GM18508 (cell line): ENCODE measurements at regions not wholly inside any gene's neighbourhood (a gene's known extent, or its start where the extent isn't known, plus 50 kb on each side); places are given as distances from the start of the nearest gene placed in this dataset.
"Not testable (repeated sequence)": the region's sequence is repeated elsewhere in the genome, so short reads cannot be mapped to it uniquely, and the experiment has no call there.

ENCODE experiments used
- ATAC-seq: cut with Tn5 transposase; IDR thresholded peaks from one replicate; pipeline ENCODE4 v1.9.1; 2021; ENCODE audit warnings: moderate number of reproducible peaks; ENCODE audit not compliant: insufficient read depth, unreplicated experiment

DNA sequence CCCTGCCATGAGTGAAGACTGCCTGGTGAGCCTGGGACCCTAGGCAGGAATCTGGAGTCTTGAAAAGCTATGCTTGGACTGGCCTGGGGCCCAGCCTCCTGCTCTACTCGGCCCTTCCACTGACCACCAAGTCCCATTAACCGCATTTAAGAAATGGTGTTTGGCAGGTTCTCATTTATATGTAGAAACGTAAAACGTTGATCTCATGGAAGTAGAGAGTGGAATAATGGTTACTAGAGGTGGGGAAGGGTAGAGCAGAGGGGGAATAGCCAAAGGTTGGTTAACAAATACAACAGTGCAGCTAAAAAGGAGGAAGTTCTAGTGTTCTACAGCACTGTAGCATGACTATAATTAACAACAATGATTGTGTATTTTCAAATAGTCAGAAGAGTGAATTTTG, 72.9 kb upstream of the EED start:
- ATAC-seq: no peak

DNA sequence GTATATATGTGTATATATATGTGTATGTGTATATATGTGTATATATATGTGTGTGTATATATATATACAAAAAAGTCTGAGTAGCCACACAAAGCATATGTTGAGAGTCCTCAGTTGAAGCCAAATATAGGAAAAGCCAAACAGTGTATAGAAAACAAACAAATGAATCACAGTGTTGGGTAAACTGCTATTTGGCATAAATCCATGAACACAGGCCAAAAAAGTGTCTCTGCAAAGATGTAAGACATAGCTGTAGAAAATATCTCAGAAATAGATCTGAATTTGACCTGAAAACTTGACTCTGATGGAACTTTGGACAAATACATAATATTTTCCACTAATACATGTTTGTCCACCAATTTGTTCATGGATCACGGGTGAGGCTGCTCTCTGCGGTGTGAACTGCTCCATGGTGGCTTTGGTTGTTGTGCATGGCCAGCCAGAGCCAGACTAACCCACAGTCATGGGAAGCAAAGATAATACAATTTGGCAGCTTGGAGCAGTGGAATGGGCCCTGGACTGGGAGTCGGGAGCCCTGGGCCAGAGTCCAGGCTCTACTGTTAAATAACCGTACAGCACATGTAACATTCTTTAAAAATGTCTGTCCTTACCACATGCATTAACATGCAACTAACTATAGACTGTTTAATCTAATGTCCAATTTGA, 76.9 kb upstream of the EED start:
- no peak for ATAC-seq

DNA sequence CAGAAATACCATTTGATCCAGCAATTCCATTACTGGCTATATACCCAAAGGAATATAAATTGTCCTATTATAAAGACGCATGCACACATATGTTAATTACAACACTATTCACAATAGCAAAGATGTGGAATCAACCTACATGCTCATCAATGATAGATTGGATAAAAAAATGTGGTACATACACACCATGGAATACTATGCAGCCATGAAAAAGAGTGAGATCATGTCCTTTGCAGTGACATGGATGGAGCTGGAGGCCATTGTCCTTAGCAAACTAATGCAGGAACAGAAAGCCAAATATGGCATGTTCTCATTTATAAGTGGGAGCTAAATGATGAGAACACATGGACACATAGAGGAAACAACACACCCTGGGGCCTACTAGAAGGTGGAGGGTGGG, 78.3 kb upstream of the EED start:
- ATAC-seq: not testable (repeated sequence)

DNA sequence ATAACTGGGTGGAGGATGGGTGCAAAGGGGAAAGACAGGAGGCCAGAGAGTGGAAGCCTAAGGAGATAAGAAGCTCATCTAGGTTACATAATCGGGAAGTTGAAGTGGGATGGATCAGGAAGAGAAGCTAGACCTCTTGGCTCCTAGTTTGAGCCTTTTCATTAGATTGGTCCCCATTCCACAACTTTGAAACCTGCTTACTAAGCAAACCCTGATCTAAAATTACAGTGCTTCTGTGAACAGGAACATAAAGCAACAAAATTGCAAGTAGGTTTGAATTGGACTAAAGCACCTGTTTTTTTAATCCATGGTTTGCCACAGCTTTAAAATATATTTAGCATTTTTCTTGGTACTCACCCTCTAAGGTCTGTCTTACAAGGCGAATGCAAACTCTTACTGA, 80.4 kb upstream of the EED start:
- ATAC-seq: no peak

DNA sequence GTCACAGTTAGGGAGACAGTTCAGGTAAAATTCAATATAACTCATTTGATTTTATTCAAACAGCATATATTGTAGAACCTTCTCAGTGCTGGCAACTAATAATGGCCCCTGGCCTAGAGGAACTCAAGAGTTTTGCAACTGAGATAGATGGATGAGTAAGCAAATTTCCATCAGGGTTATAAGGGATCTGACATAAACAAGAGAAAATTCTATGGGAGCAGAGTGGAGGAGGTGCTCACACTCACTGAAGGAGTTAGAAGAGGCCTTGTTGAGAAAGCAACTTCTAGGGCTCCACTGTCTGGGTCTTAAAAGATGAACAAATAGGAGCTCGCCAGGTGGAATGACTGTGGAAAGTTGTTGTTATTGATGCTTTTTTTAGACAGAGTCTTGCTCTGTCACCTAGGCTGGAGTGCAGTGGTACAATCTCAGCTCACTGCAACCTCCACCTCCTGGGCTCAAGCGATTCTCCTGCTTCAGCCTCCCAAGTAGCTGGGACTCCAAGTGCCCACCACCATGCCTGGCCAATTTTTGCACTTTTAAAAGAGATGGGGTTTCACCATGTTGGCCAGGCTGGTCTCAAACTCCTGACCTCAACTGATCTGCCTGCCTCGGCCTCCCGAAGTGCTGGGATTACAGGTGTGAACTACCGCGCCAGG, 81.2 kb upstream of the EED start:
- not testable (repeated sequence) for ATAC-seq

DNA sequence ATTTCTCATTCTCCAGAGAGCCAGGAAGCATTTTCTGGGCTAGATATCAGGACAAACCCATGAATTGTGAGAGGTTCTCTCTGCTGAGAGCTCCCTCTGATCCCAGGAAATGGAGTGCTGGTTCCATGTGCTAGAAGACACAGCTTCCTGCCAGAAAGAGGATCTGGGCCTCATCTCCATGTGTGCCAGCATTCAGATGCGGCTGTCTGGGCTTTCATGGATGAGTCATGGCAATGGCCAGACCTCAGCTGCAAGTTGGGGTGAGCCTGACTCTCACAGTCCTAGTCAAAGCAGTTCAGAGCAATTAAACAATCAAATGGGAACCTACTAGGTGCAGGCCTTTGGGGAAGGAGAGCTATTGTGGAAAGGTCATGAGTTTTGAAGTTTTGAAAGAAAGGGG, 82.3 kb upstream of the EED start:
- ATAC-seq: no peak

DNA sequence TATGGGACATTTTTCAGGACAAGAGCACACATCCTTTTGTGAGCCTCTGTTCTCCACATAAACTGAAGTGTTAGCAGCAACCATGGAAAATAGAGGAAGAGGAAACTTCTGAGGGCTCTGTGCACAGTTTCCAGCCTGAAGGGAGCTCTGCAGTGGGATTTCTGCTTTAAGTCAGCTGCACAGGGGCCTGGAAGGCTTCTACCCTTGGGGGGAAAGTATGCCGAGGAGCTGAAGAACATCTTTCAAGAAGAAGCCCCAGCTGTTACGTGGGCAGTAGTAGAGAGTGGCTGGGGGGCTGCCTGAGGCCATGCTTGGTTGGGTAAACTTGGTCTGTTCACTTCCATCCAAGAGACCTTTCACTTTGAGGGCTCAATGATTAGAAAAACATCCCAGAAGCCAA, 82.7 kb upstream of the EED start:
- no peak for ATAC-seq

DNA sequence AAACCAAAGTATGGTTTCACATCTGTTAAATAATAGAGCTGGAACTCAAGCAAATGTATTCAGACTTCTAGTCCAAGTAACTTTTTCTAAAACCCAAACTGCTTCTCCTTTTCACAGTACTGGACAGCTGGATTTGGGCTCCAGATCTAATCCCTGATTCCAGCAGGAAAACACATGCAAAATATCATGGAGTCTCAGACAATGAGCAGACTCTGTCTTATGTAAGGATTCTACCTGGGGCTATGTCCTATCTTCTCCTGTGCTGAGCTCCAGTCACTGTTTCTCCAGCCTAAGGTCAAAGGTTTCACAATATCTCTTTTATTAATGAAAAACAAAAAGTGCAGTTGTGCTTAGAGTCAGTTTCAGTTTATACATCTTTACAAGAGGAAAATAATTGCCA, 83.2 kb upstream of the EED start:
- ATAC-seq: no peak

DNA sequence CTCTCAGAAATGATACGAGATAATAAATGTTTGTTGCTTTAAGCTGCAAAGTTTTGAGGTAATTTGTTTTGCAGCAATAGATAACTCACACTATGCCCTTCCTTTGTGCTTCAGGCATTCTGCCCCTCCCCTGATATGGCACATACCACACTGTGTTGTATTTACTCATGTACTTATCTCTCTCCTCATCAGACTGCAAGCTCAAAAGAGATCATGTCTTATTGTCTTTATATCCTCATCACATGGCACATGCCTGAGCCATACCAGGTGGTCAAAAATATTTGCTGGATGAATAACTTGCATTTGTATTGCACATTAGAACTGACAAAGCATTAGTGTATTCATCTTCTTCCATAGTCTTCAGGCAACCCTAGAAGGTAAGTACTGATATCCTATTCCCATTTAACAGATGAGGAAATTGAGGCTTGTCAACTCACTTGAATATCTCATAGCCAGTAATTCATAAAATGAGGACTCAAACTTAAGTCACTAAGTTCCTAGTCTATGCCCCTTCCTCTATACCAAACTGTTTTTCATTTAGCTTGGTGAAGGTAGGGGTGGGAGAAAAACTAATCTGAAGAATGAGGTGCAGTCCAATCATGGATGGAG, 83.9 kb upstream of the EED start:
- ATAC-seq: no peak

DNA sequence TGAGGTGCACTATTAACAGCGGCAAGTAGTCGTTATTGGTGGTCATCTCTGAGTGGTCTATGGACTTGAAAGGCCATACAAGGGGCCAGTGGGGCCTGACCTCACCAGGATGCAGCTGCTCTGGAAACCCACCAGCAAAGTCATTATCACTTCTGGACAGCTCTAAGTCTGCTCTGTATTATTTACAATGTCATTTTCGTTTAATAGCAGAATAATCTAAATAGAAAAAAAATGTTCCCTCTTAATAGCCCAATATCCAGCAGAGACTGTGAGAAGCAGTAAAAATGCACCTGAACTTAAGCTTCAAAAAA, 85.0 kb upstream of the EED start:
- no peak for ATAC-seq

DNA sequence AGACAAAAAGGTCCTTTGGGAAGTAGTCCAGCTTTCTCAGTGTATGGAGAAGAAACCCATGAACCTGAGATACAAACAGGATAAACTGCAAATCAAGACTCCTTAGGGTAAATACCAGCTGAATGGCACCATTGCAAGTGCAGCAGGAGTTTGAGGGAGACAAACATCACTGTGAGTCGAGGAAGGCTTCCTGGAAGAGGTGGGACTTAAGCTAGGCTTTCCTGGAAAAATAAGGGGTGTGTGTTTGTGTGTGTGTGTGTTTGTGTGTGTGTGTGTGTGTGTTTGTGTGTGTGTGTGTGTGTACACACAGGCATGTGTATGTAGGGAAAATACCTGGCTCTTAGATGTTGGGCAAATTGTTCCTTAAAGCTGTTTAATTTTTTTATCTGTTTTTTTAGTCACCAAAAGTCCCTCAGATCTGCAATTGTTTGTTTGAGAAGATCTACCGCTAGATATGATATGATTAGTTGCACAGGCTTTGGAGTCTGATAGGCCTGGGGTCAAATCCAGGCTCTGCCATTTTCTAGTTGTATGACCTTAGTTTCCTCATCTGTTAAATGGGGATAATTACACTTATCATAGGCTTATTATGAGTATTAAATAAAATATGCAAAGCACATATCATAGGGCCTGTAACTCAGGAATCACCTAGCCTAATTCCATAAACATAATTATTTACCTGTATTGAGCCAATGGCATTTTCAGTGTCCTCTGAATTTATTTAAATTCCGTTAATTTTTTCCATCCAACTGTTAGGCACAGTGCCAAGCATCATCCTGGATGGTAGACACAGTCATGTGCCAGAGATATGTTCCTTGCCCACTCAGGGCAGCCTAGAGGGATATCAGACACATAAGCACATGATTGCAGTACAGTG, 85.6 kb upstream of the EED start:
- ATAC-seq: no peak

DNA sequence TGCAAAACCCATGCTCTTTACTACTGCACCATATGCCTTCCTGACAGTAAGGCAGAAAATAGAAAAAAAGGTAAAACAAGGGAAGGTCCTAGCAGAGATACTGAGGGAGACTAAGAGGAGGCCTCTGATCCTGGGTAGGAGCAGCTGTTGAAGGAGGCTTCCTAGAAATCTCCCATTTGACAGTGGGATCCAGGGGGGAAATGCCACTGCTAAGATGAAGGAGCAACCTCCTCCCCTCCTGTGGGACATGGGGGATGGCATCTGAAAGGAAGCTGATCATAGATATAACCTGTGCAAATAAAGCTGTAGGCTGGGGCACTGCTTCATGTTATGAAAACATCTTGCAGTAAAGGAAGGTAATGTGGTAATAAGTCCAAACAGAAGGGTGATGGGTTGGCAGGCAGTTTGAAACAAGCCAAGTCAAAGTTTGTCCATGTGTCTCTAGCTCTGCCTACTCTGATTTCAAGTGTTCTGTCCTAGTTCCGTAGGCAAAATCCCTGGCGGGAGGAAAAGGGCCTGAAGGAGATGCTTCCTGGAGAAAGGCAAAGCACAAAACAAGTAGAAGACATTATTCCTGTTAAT, 86.7 kb upstream of the EED start:
- no peak for ATAC-seq

DNA sequence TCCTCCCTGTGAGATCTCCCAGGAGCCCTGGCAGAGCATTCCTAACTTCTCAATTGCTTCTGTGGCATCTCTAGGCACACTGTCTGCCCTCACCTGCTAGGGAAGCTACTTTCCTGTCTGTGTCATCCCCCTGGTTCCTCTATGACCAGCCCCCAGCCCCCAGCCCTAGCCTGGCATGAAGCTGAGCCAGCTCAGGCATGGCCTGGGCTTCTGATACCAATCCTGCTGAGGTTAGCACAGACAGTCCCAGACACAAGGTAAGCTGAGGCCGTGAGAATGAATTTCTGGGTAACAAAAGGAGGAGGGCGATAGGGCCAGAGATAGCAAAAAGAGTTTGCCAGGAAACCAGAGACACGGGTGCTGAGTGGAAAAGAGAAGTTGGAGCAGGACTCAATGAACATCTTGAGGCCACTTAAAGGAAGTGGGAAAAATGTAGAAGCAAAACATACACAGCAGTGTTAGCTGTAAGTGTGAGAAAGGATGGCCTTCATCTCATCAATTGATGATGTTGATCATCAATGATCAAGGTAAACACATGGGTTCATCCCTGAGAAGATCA, 87.6 kb upstream of the PICALM start:
- ATAC-seq: no peak

DNA sequence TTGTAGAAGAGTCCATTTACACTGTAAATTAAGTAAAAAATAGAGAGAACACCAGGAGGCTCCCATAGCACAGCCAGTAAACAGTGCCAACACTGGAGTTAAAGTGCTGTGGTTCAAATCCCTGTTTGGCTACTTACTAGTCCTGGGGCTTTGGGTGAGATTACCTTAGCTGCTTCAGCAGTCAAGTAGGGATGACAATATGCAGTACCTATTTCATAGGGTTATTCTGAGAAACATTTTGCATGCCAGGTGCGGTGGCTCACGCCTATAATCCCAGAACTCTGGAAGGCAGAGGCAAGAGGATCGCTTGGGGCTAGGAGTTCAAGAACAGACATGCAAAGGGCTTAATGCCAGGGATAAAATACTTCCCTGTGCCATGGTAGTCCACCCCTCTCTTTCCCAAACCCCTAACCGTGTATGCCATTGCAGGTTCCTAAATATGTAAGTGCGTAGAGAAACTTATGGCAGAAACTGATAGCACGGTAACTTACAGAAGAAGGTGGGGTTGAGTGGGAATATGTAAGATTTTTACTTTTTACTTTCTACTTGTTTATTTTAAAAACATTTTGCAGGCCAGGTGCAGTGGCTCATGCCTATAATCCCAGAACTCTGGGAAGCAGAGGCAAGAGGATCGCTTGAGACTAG, 86.4 kb upstream of the PICALM start:
- ATAC-seq: no peak

DNA sequence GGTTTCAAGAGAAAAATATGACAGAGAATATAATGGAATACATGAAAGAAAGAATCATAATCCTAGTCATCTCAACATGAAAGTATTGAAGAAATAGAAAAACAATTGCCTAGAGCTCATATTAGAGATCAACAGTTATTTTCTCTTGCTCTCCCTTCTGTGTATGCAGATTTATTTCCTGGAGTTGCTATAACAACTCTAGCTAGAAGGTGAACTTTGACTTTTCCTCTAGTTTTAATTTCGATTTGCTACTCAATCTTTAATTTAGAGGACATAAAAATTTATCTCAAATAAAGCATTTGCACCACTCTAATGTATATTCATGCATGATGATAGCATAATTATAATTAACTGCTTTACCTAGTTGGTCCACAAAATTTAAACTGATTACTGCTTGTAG, 84.6 kb upstream of the PICALM start:
- no peak for ATAC-seq

DNA sequence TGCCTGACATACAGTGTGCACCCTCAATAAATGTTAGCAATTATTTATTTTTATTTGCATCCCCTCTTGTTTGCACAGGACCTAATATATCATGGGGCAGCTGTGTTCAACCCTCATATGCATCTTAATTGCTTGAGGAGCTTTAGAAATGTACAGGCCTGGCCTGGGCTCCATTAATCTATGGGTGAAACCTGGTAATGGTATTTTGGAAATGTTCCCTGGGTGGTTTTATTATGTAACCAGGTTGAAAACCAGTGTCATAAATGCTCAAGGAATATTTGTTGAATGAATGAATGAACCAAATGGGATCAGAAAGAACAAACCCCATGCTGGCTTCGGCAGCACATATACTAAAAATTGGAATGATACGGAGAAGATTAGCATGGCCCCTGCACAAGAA, 84.0 kb upstream of the PICALM start:
- no peak for ATAC-seq

DNA sequence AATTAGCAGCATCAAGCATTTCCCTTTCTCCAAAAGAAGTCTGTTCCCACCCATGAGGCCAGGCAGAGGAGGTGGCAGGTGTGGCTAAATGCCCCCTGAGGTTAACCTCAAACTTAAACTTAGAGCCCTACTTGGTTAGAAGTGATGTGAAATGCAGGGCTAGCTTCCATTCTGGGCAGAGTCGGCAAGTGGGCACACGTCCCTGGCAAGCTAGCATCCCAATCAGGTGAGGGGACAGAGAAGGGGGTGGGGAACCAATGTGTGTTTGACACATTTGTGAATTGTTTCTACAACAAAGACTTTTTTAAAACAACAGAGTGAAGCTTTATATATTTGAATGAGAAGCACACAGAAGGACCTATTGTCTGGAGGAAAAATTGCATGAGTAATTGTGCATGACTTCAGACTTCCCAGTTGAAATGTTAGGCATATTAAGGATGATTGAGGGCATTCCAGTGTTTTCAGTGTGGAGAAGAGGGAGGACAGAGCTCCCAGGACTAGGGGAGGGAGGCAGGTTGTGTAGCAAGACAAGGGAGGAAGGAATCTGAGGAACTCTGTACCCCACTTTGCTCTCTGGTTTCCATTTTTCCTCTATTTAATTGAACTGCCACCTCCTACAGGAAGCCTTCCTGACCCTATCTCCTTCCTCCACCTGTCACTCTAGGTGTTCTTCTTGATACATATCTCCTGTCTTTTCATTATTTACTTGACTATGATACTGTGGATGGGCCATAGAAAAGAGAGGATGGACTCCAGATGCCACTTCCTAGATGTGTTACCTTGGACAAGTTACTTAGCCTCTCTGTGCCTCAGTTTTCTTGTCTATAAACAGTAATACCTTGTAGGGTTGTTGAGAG, 83.3 kb upstream of the PICALM start:
- no peak for ATAC-seq

DNA sequence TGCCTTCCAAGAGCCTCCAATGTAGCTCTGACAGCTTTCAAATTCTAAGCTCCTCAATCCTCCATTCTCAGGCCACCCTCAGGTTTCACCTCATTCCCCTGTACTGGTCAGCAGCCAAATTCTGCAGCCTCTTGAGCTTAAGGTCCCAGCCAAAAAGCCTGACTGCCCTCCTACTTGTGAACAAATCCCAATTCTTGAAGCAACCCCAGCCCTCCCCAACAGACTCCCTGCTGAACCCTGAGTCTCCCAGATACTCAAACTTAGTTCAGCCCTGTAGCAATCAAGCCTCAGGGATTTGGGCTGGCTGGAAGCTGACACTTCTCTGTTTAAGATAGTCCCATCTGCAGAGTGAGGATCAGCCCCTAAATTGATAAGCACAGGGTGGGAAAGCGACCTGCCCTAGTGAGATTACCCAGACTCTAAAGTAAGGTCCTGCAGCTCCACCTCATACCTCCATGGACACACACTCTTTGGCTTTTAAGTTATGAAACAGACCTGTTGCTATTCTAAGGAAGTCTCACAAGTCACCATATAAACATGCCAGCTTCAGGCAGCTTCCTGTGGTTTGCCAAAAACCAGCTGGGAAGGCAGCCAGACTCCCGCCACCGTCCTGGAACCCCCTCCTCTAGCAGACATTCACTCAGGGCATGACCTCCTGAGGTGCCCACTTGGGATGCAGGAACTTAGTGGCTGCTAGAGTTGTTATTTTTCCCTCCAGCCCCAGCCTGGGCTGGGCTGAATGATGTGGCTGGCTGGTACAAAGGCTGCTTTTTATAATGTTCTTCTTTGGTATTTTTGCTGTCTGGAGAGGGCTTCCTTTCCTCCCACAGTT, 82.5 kb upstream of the PICALM start:
- no peak for ATAC-seq
